ENCODE measurements at regions not wholly inside any gene's neighbourhood (a gene's known extent, or its start where the extent isn't known, plus 50 kb on each side); places are given as distances from the start of the nearest gene placed in this dataset.

DNA sequence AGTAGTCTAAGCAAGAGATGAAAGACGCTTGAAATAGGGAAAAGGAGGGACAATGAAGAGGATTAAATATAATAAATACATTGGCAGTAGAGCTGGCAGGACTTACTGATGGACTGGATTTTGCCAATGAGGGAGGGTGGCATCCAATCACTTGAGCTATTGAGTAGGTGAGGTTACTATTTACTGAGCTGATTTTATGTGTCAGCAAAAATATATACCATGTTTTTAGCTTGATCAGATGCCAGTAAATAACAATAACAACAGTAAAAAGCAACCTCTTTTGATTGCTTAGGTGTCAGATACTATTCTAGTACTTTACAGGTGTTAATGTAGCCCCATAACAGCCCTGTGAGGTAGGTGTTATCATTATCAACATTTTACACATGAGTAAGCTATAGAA is 187.5 kb upstream of the LMNTD1 start:
- no peak overlapping the region for H3K9ac ChIP-seq (ENCODE audit: low read depth, low read length)
- peaks cover 7% of the 10 kb centered on the region for H3K27me3 ChIP-seq (ENCODE audit: insufficient read depth, low read length, poor library complexity)
- no peak for TF ChIP-seq EZH2 (IDR thresholded peaks at IDR 0.05; ENCODE audit: borderline replicate concordance, low read depth, low read length, severe bottlenecking)
- TF ChIP-seq, protein P1, sequence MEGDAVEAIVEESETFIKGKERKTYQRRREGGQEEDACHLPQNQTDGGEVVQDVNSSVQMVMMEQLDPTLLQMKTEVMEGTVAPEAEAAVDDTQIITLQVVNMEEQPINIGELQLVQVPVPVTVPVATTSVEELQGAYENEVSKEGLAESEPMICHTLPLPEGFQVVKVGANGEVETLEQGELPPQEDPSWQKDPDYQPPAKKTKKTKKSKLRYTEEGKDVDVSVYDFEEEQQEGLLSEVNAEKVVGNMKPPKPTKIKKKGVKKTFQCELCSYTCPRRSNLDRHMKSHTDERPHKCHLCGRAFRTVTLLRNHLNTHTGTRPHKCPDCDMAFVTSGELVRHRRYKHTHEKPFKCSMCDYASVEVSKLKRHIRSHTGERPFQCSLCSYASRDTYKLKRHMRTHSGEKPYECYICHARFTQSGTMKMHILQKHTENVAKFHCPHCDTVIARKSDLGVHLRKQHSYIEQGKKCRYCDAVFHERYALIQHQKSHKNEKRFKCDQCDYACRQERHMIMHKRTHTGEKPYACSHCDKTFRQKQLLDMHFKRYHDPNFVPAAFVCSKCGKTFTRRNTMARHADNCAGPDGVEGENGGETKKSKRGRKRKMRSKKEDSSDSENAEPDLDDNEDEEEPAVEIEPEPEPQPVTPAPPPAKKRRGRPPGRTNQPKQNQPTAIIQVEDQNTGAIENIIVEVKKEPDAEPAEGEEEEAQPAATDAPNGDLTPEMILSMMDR (IDR thresholded peaks at IDR 0.05; ENCODE audit: borderline replicate concordance, extremely low read depth, low read length, poor library complexity, severe bottlenecking): no peak
- no peak overlapping the region for H2AFZ ChIP-seq (ENCODE audit: low read depth, low read length)
- H3K9me3 ChIP-seq (ENCODE audit: insufficient read depth, low read length, severe bottlenecking): no peaks in the 10 kb centered on the region
- no peak overlapping the region for H3K4me2 ChIP-seq (ENCODE audit: insufficient read depth, low read length)
- no peaks in the 10 kb centered on the region for H4K20me1 ChIP-seq (ENCODE audit: insufficient read depth, low read length)
- DNase-seq (no peak), ATAC-seq (ENCODE audit: insufficient read depth, low read depth) (no peak)
- H3K79me2 ChIP-seq (ENCODE audit: insufficient read depth, low read length): no peaks in the 10 kb centered on the region
- no peak overlapping the region for H3K27ac ChIP-seq (ENCODE audit: low read length)
- no peaks in the 10 kb centered on the region for H3K36me3 ChIP-seq (ENCODE audit: insufficient read depth, low read length)
- H3K4me3 ChIP-seq (ENCODE audit: low read depth in 1 of 2, low read length in 2 of 2): no peak overlapping the region
- H3K4me1 ChIP-seq (ENCODE audit: insufficient read depth, low read length): no peaks in the 10 kb centered on the region

DNA sequence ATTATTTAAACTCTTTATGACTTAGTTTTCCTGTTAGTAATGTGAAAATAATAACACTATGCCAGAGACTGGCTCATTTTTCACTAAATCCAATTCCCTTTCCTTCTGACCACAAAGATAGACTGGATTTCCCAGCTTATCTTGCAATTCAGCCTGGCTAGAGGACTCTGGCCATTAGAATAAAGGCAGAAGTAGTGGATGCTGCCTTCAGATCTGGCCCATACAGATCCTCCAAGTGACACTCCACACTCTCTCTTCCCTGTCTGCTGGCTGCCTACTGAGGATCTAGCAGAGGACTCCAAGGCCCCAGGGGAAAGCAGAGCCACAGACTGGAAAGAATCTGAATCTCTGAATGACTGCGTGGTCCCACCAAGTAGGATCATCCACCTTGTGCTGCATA is 188.8 kb upstream of the LMNTD1 start:
- no peaks in the 10 kb centered on the region for H4K20me1 ChIP-seq (ENCODE audit: insufficient read depth, low read length)
- H3K4me2 ChIP-seq (ENCODE audit: insufficient read depth, low read length): no peak overlapping the region
- H3K9me3 ChIP-seq (ENCODE audit: insufficient read depth, low read length, severe bottlenecking): no peaks in the 10 kb centered on the region
- H3K79me2 ChIP-seq (ENCODE audit: insufficient read depth, low read length): no peaks in the 10 kb centered on the region
- peaks cover 10% of the 10 kb centered on the region for H3K27me3 ChIP-seq (ENCODE audit: insufficient read depth, low read length, poor library complexity)
- H3K36me3 ChIP-seq (ENCODE audit: insufficient read depth, low read length): no peaks in the 10 kb centered on the region
- H3K27ac ChIP-seq (ENCODE audit: low read length): no peak overlapping the region
- no peak overlapping the region for H3K4me3 ChIP-seq (ENCODE audit: low read depth in 1 of 2, low read length in 2 of 2)
- ATAC-seq (ENCODE audit: insufficient read depth, low read depth) (no peak), DNase-seq (no peak)
- H2AFZ ChIP-seq (ENCODE audit: low read depth, low read length): no peak overlapping the region
- H3K9ac ChIP-seq (ENCODE audit: low read depth, low read length): no peak overlapping the region
- H3K4me1 ChIP-seq (ENCODE audit: insufficient read depth, low read length): no peaks in the 10 kb centered on the region
- TF ChIP-seq EZH2 (IDR thresholded peaks at IDR 0.05; ENCODE audit: borderline replicate concordance, low read depth, low read length, severe bottlenecking): no peak

DNA sequence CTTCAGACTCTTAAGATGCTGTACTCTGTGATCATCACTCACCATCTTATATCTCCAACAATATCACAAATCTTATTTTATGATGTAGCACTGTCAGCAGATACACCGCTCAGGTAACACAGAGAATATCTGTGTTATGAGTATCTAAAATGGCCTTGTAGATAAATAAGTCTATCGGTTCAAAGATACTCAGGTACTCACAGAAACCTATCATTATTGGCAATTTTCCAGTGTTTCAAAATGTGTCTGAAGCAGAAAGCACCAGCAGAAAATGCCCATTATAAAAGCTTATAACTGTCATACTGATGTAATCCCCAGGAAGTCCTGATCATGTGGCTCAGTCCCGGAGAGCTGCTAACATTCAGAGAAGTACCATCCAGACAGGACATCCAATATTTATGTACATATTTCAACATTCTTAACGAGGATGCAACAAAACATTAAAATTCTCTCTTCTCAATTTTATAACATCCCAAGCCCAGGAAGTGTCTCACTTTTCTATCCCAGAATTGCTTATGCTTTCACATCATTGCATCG is 190.7 kb upstream of the LMNTD1 start:
- H4K20me1 ChIP-seq (ENCODE audit: insufficient read depth, low read length): no peaks in the 10 kb centered on the region

DNA sequence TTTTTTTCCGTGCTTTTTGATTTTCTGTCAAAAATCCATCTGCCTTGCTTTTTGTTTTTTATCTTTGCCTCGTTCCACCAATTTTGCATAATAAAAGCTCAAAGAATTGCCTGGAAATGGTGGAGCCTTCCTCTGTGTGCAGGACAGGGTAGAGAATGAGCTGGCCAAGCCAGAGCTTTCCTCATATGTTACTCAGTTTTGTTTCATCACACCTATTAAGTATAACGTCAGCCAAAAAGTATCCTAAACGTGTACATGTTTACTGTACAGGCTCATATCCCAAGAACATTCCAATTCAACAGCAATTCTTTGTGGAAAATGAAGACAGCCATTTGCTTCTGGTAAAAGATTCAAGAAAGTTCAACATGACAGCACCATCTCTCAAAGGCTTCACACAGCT is 191.2 kb upstream of the LMNTD1 start:
- no peak for ATAC-seq (ENCODE audit: insufficient read depth, low read depth)
- H3K79me2 ChIP-seq (ENCODE audit: insufficient read depth, low read length): no peaks in the 10 kb centered on the region
- no peaks in the 10 kb centered on the region for H3K9me3 ChIP-seq (ENCODE audit: insufficient read depth, low read length, severe bottlenecking)
- no peak for DNase-seq
- H3K9ac ChIP-seq (ENCODE audit: low read depth, low read length): no peak overlapping the region
- H4K20me1 ChIP-seq (ENCODE audit: insufficient read depth, low read length): no peaks in the 10 kb centered on the region
- no peak for TF ChIP-seq EZH2 (IDR thresholded peaks at IDR 0.05; ENCODE audit: borderline replicate concordance, low read depth, low read length, severe bottlenecking)
- TF ChIP-seq, protein P1 (IDR thresholded peaks at IDR 0.05; ENCODE audit: borderline replicate concordance, extremely low read depth, low read length, poor library complexity, severe bottlenecking): no peak
- H3K4me2 ChIP-seq (ENCODE audit: insufficient read depth, low read length): no peak overlapping the region
- no peaks in the 10 kb centered on the region for H3K4me1 ChIP-seq (ENCODE audit: insufficient read depth, low read length)
- peaks cover 10% of the 10 kb centered on the region for H3K27me3 ChIP-seq (ENCODE audit: insufficient read depth, low read length, poor library complexity)
- no peak overlapping the region for H3K27ac ChIP-seq (ENCODE audit: low read length)
- H2AFZ ChIP-seq (ENCODE audit: low read depth, low read length): no peak overlapping the region
- no peaks in the 10 kb centered on the region for H3K36me3 ChIP-seq (ENCODE audit: insufficient read depth, low read length)
- H3K4me3 ChIP-seq (ENCODE audit: low read depth in 1 of 2, low read length in 2 of 2): no peak overlapping the region

More for the DNA sequence above, 190.7 kb upstream of the LMNTD1 start:
- no peak overlapping the region for H3K4me3 ChIP-seq (ENCODE audit: low read depth in 1 of 2, low read length in 2 of 2)
- H3K36me3 ChIP-seq (ENCODE audit: insufficient read depth, low read length): no peaks in the 10 kb centered on the region
- no peak overlapping the region for H3K9ac ChIP-seq (ENCODE audit: low read depth, low read length)
- ATAC-seq (ENCODE audit: insufficient read depth, low read depth): no peak
- no peak overlapping the region for H2AFZ ChIP-seq (ENCODE audit: low read depth, low read length)
- DNase-seq: no peak
- H3K4me2 ChIP-seq (ENCODE audit: insufficient read depth, low read length): no peak overlapping the region
- no peak overlapping the region for H3K27ac ChIP-seq (ENCODE audit: low read length)
- TF ChIP-seq, protein P1 (IDR thresholded peaks at IDR 0.05; ENCODE audit: borderline replicate concordance, extremely low read depth, low read length, poor library complexity, severe bottlenecking): no peak
- TF ChIP-seq EZH2 (IDR thresholded peaks at IDR 0.05; ENCODE audit: borderline replicate concordance, low read depth, low read length, severe bottlenecking): no peak
- H3K4me1 ChIP-seq (ENCODE audit: insufficient read depth, low read length): no peaks in the 10 kb centered on the region
- no peaks in the 10 kb centered on the region for H3K9me3 ChIP-seq (ENCODE audit: insufficient read depth, low read length, severe bottlenecking)
- no peaks in the 10 kb centered on the region for H3K79me2 ChIP-seq (ENCODE audit: insufficient read depth, low read length)
- H3K27me3 ChIP-seq (ENCODE audit: insufficient read depth, low read length, poor library complexity): peaks cover 10% of the 10 kb centered on the region

Data from DND-41 (cell line).